ENCODE measurements at regions not wholly inside any gene's neighbourhood (a gene's known extent, or its start where the extent isn't known, plus 50 kb on each side); places are given as distances from the start of the nearest gene placed in this dataset.
"Not testable (repeated sequence)": the region's sequence is repeated elsewhere in the genome, so short reads cannot be mapped to it uniquely, and the experiment has no call there.

DNA sequence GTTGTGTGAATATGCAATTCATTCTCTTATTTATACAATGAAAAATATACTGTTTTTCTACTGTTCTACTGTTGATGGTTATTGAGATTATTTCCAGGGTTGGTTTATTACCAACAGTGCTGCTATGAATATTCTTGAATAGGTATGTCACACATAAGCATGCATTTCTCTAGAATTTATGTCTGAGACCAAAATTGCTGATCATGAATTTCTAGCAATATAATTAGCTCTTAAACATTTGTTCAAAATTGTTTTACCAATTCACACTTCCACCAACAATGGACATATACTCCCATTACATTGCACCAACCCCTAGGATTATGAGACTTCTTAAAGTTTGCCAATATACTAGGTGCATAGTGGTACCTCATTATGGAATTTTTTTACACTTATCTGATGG is 164.1 kb upstream of the KCNQ5 start:
- no peak for DNase-seq

- DNase-seq, result no peak
These were observed 163.3 kb upstream of the KCNQ5 start for GRCh38 chr6:72458521-72458920.

DNA sequence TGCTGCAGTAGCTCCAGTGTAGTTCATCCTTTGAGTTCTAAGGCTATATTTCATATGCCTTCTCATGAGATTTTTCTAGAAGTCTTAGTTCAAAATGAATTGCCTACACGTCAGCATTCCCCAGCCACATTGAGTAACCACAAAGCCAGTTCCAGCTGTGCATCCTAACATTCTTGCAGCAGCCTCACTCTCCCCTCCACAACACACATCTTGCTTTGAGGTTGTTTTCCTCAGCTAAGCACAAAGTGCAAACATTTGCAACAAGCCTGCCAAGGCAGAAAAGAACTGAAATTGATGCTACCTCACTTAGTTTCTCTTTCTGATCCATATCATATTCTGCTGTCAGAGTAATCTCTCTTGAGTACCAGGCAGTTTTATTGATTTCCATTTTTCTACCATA is 160.7 kb upstream of the KCNQ5 start:
- no peak for DNase-seq

- no peak for DNase-seq
These were observed 157.6 kb upstream of the KCNQ5 start for GRCh38 chr6:72464246-72464645.

- peak; percentile 22 for DNase-seq
These were observed 156.8 kb upstream of the KCNQ5 start for GRCh38 chr6:72464791-72465691.

- no peak for DNase-seq
These were observed 155.4 kb upstream of the KCNQ5 start for GRCh38 chr6:72466471-72466870.

DNA sequence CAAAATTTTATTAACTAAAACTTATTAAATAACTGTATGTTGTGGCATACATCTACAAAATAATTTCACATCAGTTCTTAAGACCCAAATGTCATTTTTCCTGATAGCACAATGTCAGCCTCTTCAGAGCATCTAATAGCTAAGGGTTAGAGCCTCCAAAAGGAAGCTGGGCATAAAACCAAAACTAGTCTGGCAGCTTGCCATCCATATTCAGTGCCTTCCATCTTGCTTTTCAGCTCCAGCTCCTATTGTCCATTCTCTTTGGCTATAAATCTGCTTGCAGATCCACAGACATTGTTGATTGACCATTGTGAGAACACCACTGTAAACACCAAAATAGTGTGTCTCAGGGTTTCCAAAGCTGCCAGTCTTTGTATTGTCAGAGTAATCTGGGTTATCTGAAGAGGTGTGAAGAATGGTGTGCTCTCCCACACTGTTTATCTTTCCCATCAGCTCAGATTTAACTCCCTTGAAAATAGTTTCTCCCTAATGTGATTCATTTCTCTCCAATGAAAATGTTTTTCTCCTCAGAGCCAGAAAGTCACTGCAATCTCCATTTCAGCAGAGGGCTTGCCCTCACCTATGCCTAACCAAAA is 154.8 kb upstream of the KCNQ5 start:
- peak; percentile 20 for DNase-seq

- DNase-seq, result not testable (repeated sequence)
These were observed 152.4 kb upstream of the KCNQ5 start for GRCh38 chr6:72469406-72469983.

GRCh38 chr6:72476051-72476450 is 145.8 kb upstream of the KCNQ5 start:
- no peak for DNase-seq

- DNase-seq, result no peak
These were observed 145.2 kb upstream of the KCNQ5 start for GRCh38 chr6:72476646-72477045.

GRCh38 chr6:72495441-72495840 is 126.4 kb upstream of the KCNQ5 start:
- DNase-seq, result no peak

DNA sequence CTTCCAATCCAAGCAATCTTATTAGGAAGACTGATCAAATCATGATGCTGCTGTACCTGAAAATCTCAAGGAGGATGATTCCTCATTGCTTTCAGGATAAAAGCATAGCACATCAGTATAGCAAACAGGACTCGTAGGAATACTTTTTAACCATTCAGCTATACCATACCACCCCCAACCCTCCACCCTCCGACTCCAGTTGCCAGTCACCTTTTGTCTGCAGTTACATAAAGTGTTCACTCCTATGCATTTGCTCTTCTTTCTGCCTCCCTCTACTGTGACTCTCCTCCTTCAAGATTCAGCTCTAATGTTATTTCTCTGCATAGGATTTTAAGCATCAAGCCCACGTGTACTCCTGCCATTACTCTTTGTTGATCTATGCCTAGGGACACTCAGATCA is 124.7 kb upstream of the KCNQ5 start:
- no peak for DNase-seq

- DNase-seq, result no peak
These were observed 121.2 kb upstream of the KCNQ5 start for GRCh38 chr6:72500669-72501068.

- DNase-seq, result no peak
These were observed 117.5 kb upstream of the KCNQ5 start for GRCh38 chr6:72504406-72504805.

GRCh38 chr6:72505446-72505845 is 116.4 kb upstream of the KCNQ5 start:
- DNase-seq, result no peak

DNA sequence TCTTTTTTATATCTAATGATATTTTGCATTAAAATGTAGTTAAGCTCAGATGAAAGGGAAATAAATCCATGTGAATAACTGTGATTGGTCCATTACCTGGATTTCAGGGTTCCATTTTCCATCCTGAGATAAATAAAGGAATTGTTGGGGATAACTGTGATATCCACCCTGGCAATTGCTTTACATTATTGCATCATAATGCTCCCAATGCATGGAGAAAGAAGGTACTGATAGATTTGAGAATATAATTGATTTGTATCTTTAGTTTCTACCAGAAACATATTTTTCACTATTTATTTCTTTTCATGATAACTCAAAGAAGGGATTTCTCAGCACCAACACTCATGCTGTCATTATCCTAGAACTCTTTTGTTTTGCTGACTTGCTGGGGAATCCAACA is 102.0 kb upstream of the KCNQ5 start:
- no peak for DNase-seq

DNA sequence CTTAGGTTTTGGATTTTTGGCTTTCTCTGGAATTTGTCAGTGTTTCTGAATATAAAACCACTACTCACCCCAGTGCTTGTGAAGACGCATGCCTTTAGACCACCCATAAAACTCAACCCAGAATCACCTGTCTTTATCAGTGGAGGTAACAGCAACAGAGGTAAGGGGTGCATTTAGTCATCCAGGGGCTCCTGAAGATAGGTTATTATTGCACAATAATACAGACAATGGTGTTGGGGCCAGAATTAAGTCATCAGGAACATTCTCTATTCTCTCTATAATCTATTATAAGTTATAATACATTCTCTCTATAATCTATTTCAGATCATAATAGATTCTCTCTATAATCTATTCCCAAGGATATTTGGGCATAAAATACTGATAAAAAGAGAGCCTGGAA is 100.2 kb upstream of the KCNQ5 start:
- no peak for DNase-seq

DNA sequence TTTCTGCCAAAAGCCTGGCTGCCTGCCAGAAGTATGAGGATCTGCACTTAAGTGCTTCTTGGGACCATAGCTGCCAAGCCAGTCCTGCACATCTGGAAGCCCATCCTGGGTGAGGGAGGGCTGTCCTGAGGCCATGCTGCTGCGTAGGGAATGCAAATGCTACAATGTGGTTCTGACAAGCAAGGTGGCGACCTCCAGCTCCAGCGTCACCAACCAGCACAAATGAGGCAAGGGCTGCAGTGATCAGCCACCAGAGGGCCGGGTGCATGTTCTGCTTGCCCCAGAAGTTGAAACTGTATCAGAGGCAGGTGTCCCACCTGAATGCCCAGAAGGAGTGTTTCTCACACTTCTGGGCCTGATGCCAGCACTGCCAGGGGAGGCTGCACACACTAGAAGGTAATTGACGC is 99.1 kb upstream of the KCNQ5 start:
- peak; percentile 31 for DNase-seq

DNA sequence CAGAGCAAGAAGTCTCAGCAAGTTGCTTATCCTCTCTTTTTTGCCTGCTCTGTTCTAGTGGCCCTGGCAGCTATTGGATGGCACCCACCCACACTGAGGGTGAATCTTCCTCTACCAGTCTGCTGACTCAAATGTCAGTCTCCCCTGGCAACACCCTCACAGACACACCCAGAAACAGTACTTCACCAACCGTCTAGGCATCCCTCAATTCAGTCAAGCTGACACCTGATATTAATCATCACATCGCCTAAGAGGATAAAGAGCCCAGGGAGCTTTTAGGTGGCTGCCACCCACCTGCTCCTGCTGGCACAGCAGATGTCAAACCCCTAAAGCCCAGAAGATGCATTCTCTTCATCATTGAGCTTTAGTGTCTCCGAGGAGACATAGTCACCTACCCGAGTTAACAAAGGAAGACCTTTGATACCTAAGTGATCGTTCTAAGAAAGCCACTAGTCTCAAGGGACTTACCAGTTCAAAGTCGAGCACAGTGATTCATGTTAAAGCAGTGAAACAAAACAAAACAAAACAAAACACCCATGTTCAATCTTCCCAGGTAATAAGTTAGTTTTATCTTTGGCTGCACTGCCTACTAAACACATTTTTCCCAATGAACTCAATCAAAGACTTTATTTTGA is 97.7 kb upstream of the KCNQ5 start:
- no peak for DNase-seq

DNA sequence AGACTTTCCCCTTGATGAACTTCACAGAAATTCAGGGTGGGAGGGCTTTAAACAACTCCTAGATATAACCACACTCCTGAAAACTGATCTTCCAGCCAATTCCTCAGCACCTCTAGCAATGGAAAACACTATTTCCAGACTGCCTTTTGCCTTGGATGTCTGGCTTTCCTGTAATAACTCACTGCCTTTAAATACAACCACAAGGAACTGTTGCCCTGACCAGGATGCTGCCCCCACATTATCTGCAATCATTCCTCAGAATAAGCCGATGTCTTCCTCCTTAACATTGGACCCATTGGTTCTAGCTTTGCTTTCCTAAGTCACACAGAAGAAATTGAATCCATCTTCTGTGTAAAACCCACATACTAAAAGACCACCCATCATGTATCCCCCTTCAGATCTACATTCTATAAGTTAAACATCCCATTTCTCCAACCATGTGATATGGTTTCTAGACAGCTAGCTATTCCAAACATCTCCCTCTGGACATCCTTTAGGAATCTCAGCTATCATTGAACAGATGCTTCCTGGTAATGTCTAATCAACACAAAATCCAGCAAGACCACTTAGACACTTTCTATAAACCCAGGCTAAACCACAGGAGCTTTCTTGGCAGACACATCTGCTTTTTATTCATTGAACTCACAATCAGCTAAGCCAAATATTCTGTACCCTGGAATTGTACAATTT is 95.9 kb upstream of the KCNQ5 start:
- no peak for DNase-seq

DNA sequence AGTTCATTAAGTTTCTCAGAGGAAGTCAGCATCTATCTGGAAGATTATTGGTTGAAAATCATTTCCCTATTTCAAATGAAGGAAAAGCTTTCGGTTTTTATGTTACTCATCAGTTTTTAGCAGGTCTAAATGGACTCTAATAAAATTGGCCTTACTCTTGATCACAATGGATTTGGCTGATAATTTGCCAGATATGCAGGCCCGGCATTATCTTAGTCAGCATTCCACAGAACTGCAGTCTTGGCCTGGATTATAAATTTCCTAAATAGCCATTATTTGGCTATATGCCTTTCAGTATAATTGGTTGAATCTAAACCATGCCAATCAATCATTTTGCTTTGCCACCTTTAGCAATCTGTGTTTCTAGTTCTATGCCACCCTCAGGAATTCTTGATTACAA is 91.7 kb upstream of the KCNQ5 start:
- DNase-seq, result no peak

- DNase-seq, result no peak
These were observed 91.1 kb upstream of the KCNQ5 start for GRCh38 chr6:72530750-72531149.

DNA sequence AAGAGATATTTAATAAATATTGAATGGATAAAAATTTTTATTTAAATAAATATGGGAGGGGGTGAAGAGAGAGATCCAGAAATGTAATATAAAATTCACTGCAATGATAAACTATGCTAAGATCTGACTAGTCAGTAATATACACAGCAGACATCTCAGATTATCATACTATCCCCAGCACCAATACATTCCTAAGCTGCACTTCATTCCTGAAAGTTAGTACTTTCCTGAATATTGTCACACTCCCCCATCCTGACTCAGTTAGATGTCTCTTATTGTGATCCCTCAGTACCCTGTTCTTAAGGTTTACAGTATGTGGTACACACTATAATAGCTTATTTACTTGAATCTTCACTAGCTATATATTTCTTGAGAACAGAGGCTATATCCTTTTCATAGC is 88.3 kb upstream of the KCNQ5 start:
- DNase-seq, result no peak
